NCI-H526 (cell line): ENCODE measurements at regions not wholly inside any gene's neighbourhood (a gene's known extent, or its start where the extent isn't known, plus 50 kb on each side); places are given as distances from the start of the nearest gene placed in this dataset.

Experiments
- DNase-seq, 2 experiments: peaks; one replicate each; lab custom pipeline; 2025; lab: John Stamatoyannopoulos, UW

GRCh38 chr15:70264014-70264582, 166.4 kb upstream of the TLE3 start:
- peak; percentile 54 to 71 for DNase-seq

- peak in 1 of 2 experiments; percentile 20 for DNase-seq
These were observed 165.0 kb upstream of the TLE3 start for GRCh38 chr15:70262591-70263274.

- DNase-seq = no peak
These were observed 164.5 kb upstream of the TLE3 start for GRCh38 chr15:70262171-70262570.

- no peak for DNase-seq
These were observed 163.4 kb upstream of the TLE3 start for GRCh38 chr15:70261083-70261482.

- no peak for DNase-seq
These were observed 162.9 kb upstream of the TLE3 start for GRCh38 chr15:70260580-70260979.

DNA sequence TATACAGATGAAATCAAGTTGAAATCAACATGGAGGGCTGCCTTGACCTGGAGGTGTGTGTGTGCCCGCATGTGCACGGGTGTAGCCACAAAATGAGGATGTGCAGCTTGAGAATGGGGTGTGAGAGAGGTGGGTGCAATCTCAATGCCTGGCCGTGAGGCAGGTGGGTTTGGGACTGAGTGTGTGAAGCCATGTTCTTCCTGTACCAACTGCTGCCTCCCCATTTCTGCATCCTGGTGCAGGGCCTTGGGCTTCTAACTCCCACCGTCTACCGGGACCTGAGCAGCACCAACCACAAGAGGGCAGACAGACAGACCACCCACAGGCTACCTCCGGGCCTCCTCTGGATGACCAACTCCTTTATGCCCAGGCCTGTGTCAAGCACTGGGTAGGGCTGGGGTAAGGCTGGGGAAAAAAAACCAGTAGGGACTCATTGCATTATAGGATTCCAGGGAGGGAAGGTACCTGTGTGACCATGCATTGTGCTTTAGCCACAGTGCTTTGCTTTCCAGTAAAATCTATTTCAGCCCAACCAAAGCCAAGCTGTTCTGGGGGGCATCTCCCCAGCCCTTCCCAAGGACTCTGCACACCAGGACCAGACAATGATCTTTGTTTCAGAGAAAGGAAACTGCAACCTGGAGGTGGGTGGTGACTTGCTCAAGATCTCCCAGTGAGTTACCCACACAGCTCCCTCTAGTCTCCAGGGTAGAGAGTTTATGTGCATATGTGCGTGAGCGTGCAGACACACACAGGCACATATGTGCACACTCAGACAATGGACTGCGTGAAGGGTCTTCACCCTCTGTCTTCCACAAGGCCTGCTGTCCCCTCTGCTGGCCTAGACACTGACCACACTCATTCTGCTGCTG, 162.2 kb upstream of the TLE3 start:
- DNase-seq = peak; percentile 24 to 42

- DNase-seq = peak; percentile 44 to 70
These were observed 161.3 kb upstream of the TLE3 start for GRCh38 chr15:70259028-70259424.

DNA sequence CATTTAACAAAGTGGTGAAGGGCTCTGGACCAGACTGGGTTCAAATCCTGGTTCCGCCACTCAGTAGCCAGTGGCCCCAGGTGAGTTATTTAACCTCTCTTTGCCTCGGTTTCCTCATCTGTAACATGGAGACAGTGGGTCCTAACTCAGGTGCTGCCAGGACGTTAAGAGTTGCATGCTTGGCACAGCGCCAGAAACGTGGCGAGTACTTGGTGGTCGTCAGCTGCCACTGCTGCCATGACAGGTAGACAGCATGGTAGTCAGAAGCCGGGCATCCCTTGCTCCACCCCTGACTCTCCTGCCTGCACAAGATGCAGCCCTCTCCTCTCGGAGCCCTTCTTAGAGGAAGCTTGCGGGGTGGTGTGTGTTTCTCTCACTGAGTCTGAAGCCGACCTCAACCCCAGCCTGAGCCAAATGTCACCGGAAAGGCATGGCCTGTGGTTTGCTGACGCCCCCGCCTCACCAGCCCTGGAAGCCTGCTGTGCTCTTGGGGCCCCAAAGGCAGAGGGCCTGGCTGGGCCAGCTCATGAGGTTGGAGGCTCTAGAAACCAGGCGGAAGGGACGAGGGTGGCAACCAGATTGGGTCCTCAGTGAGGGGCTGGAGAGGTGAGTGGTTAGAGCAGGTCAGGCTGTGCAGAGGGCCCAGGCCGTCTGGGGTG, 160.8 kb upstream of the TLE3 start:
- DNase-seq = no peak

DNA sequence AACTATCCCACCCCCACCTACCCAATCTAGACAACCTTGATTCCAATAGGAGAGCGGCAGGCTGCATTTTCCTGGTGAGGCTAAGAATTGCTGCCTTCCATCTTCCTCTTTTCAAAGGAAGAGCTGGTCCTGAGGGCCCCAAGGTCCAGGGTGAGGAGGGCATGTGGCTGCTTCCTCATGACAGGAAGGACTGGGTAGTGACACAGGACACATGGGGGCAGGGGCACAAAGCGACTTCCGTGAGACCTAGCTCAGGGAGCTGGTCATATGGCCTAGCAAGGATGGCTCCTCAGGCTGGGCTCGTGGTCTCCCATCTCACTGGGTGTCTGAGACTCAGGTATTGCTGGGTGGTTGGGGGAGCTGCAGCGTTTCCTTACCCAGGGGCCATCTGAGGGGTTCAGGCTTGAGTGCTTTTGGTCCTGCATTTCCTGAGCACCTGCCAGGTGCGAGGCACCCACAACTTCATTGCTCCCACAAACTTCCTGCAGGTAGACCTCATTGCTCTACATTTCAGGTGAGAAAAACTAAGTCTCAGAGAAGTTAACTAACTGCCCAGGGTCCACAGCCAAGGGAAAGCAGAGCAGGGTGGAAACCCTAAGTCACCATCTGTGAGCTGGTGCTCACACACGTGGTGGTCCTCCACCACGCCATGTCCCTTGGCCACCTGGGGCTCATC, 160.0 kb upstream of the TLE3 start:
- no peak for DNase-seq

DNA sequence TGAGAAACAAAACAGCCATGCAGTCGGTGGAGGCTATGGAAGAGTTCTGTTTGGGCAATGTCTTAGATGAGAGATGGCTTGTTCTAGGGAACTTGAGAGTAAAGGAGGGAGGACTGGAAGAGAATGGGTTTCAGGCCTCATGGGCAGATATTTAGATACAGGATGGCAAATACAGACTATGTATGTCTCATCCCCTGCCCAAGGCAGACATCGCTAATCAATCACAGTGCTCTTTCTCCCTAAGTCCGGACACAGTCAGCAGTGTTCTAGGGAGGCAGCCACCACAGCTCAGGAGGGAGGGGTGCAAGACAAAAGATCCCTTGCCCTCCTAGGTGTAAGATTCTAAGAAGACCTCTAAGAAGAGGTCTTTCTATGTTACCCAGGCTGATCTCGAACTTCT, 159.3 kb upstream of the TLE3 start:
- no peak for DNase-seq

DNA sequence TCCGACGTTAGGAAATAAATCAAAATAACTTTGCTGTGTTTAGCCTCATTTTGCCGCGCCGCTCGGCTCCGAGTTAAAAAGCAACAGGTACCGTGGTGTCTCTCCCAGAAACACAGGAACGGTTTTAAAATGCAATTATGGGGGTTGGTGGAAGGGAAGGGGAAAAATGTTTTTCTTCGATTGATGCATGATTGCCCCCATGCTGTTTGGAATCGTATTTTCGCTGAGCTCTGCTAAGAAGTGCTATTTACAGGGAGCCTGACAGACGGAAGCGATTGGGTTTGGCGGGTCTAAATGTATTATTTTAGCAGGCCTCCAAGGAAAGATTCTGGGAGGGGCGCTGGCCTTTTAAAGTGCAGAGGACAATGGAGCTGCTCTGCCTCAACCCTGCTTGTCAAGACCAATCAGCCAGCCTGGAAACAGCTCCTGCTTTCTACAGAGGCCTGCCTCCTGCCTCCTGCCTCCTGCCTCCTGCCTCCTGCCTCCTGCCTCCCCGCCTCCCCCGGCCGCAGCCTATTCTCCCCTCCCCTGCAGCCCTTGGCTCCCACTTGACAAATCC, 156.7 kb upstream of the TLE3 start:
- DNase-seq = no peak

GRCh38 chr15:70253461-70254156, 155.9 kb upstream of the TLE3 start:
- DNase-seq = no peak

DNA sequence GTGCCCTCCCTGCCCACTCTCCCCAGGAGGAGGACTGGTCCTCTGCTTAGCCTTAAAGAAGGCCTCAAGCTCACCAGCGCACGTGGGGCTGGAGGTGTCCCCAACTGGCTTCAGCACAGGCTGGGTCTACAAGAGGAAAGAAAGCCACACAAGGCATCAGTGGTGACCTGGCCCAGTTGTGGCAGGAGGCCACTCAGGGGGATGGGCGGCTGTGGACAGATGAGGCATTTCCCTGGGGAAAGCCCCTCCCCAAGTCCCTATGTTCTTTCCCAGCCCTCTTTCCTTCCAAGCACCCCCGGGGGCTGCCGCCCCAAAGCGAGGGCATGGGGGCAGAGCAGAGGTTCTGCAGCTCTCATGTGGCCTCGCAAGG, 155.2 kb upstream of the TLE3 start:
- DNase-seq = no peak

DNA sequence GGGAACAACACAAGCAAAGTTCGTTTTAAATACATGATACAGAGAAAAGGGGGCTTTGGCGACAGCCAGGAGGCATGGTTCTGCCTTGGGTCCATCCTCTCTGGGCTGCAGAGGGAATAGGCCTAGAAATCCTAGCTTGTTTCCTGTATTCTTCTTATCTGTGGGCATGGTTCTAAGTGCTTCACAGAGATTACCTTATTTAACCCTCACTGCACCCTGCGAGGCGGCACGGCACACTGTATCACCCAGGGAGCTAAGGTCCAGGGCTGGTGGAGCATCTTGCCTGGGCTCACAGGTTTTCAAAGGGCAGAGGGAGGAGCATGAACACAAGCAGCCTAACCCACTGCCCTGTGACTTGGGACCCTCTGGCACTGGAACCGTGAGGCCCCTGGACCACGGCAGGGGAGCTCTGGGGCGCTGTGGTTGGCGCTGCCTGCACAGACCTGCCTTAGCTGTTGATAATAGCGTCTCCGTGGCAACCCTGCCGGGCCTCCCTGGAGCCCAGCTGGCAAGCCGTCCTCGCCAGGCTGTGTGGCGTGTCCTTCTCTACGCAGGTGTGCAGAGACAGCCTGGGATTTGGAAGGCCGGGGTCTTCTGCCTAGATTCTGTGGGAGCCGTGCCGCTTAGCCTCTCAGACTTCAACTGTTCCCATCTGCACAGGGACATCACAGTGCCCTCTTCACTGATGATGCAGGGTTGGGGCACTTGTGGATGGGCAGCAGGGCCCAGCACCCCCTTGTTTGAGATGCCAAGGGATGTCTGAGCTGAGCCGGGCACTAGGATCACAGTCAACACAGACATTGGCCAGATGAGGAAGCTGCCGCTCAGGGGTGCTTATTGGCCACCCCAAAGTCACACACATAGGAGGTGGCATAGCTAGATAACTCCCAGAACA, 154.6 kb upstream of the TLE3 start:
- peak; percentile 53 to 91 for DNase-seq

DNA sequence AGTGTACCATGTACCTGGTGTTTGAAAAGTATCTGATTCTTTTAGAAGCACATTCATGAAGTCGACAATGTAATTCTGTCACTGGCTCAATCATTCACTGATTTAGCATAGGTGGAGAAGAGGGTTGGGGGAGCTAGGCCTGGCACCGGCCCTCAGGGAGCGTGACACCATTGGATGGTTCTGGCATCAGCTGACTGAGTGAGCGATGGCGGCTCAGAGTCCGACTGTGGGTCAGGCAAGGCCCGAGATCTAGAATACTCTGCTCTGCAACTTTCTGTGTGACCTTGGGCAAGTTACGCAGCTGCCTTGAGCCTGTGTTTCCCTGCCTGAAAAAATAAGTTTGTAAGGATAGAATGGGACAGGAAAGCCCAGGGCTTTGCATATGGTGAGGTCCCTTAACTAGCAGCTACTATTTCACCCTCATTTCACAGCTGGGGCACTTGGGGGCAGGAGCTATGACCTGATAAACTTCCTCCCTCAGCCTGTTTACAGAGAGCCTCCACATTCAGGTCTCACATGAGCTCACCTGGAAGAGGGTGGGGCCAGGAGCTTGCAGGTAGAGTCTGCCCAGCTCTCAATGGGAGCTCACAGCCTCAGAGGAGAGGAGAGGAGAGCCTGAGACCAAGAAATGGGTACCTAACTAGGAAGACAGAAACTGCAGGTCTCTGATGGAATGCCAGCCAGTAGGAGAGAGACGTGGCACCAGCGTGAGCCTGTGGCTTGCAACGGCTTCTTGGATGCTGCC, 153.7 kb upstream of the TLE3 start:
- DNase-seq = peak; percentile 47 to 74

DNA sequence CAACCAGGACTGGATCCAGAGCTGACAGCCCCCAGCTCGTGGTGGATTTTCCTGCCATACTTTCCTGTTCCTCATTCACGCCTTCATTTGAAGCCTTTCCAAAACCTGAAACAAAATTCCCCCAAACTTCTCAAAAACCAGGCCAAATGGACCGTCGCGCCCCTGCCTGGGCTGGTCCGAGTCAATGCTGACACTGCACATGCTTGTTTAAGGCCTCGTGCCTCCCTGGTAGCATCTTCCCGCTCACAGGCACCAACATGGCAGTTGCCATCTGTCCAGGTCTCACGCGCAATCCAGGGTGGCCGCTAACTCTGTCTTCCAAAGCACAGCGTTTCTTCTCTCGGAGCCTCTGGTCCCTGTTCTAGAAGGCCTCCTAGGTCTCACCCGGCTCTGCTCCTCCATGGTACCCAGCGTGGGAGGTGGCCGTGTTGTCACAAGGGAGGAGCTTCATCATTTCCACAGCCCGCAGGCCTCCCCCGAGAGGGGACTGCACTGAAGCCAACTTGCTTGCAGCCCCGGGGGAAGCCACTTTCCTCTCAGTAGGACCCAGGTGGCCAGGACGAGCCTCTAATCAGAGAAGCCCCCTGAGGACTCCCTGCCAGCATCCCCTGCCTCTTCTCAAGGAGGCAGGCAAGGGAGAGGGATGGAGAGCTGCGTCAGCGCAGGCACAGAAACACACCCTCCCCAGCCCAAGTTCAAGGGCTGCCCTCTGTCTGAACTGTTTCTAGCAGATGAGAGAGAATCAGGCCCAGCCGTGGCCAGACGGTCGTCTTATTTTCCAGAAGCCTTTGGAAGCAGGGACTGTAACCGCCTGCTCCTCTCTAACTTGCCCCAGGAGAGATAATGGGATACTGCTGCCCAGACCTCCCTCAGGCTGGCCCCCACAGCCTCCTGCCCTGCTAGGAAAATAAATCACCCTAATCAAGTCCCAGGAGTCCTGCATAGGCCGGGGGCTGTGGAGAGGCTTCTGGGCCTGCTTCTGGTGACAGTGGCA, 152.8 kb upstream of the TLE3 start:
- DNase-seq = no peak

DNA sequence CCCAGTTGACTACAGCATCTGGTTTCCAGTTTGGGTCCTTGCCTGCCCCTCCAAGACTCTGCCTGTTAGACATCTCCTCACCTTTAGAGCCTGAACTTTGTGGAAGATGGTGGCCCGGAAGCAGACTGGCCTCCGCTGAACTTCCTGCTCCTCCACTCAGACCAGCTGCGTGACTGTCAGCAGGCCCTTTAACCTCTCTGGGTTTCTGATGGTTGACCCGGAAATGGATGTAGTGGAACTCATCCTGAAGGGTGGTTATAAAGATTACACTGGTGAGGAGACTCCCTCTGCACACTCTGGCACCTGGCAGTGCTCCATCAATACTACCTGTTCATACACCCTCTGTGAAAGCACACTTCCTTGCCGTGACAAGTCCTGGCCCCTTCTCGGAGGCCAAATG, 151.9 kb upstream of the TLE3 start:
- no peak for DNase-seq
